Mammary epithelial cell (primary cell): ENCODE measurements at regions not wholly inside any gene's neighbourhood (a gene's known extent, or its start where the extent isn't known, plus 50 kb on each side); places are given as distances from the start of the nearest gene placed in this dataset.
"Not testable (repeated sequence)": the region's sequence is repeated elsewhere in the genome, so short reads cannot be mapped to it uniquely, and the experiment has no call there.

Source experiments
- EZH2 ChIP-seq: IDR thresholded peaks from 2 replicates; pipeline ENCODE4 v1.6.1; 2012; ENCODE audit warnings: low read length, inconsistent platforms, borderline replicate concordance
- TF ChIP-seq, protein P1 (sequence below), 2 donors: IDR thresholded peaks in 1 of 2; conservative IDR thresholded peaks in 1 of 2; 2 replicates each; pipeline ENCODE4 v1.5.1; 2011 to 2012; ENCODE audit warnings: inconsistent platforms in 2 of 2, low read length in 2 of 2, mild to moderate bottlenecking in 2 of 2, control low read depth in 1 of 2, low read depth in 1 of 2; ENCODE audit not compliant: insufficient read depth in 1 of 2; ENCODE audit errors: extremely low read depth in 1 of 2

DNA sequence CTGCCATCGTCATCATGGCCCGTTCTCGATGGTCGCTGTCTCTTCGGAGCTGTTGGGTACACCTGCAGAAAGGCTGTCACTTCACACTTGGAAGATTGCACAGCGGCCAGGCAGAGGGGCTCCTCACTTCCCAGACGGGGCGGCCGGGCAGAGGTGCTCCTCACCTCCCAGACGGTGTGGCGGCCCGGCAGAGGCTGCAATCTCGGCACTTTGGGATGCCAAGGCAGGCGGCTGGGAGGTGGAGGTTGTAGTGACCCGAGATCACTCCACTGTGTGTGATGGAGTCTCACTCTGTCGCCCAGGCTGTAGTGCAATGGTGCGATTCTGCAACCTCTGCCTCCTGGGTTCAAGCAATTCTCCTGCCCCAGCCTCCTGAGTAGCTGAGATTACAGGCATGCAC, 192.4 kb downstream of the RTP5 start:
- TF ChIP-seq, protein P1, sequence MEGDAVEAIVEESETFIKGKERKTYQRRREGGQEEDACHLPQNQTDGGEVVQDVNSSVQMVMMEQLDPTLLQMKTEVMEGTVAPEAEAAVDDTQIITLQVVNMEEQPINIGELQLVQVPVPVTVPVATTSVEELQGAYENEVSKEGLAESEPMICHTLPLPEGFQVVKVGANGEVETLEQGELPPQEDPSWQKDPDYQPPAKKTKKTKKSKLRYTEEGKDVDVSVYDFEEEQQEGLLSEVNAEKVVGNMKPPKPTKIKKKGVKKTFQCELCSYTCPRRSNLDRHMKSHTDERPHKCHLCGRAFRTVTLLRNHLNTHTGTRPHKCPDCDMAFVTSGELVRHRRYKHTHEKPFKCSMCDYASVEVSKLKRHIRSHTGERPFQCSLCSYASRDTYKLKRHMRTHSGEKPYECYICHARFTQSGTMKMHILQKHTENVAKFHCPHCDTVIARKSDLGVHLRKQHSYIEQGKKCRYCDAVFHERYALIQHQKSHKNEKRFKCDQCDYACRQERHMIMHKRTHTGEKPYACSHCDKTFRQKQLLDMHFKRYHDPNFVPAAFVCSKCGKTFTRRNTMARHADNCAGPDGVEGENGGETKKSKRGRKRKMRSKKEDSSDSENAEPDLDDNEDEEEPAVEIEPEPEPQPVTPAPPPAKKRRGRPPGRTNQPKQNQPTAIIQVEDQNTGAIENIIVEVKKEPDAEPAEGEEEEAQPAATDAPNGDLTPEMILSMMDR (conservative IDR thresholded peaks at IDR 0.05 in 1 of 2, IDR thresholded peaks at IDR 0.05 in 1 of 2; ENCODE audit: extremely low read depth in 1 of 2, insufficient read depth in 1 of 2, low read depth in 1 of 2, low read length in 2 of 2), result not testable (repeated sequence)
- not testable (repeated sequence) for TF ChIP-seq EZH2
